H4 (cell line): ENCODE measurements at regions not wholly inside any gene's neighbourhood (a gene's known extent, or its start where the extent isn't known, plus 50 kb on each side); places are given as distances from the start of the nearest gene placed in this dataset.
"Not testable (repeated sequence)": the region's sequence is repeated elsewhere in the genome, so short reads cannot be mapped to it uniquely, and the experiment has no call there.

Experiments used
- DNase-seq: peaks from one replicate; pipeline ENCODE4 v3.0.0-alpha.2; 2015; ENCODE audit warnings: low spot score

GRCh38 chr12:105423237-105423636 lies 92.7 kb downstream of the C12orf75 start:
- DNase-seq = no peak

- no peak for DNase-seq
Measured at GRCh38 chr12:105423921-105424320, 93.4 kb downstream of the C12orf75 start.

- DNase-seq = no peak
Measured at GRCh38 chr12:105425254-105426174, 95.0 kb downstream of the C12orf75 start.

DNA sequence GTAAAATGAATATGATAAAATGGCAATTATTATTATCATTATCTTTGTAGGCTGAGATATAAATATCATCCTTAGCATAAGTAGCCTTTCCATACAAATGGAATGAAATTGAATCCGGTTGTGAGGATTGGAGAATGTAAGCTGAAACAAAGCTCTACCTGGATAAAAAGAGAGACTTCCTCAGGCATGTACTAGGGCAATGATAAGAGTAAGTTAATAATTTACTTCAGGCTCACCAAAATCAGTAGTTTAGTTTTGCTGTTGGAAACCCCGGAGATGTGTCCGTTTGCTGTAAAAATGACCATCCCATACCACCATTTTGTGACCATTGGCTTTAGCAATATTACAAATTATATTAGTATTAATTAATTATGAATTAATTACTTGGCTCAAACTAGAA lies 96.3 kb downstream of the C12orf75 start:
- DNase-seq = no peak

DNA sequence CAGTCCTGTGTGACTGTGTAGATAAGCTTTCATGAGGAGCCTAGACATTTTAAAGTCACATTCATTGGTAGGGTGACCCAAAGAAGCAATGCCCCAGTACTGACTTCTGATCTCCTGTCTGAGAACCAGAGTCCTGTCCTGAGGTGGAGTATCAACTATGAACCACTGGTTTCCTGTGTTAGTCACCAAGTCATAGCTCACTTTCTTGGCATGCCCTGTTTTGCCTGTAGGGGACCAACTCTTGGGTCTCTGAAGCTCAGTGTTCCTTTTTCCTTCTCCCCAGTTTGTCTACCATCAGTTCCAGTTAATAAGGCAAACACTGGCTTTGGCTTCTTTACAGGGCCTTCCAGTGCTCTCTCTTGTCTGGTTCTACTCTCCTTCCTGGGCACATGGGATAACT lies 97.4 kb downstream of the C12orf75 start:
- no peak for DNase-seq

GRCh38 chr12:105428793-105429395 lies 98.4 kb downstream of the C12orf75 start:
- DNase-seq = no peak

DNA sequence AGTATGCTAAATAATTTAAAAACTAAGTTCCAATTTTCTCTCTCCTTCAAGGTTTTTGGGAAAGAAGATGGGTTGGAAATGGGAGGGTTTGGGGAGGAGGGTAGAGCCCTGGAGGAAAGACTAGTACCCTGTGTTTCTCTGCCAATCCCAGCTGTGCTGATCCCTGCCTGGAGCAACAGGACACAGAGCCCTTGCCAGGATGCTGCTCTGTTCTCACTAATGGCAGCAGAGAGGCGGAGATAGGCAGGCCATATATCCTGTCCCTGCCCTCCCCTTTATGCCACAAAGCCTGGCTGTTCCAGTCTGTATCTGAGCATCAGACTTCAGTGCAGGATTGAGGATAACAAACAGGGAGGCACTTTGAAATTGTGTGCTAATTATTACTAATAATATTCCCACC lies 99.0 kb downstream of the C12orf75 start:
- DNase-seq = no peak

GRCh38 chr12:105431537-105432100 lies 101.1 kb downstream of the C12orf75 start:
- DNase-seq = no peak

DNA sequence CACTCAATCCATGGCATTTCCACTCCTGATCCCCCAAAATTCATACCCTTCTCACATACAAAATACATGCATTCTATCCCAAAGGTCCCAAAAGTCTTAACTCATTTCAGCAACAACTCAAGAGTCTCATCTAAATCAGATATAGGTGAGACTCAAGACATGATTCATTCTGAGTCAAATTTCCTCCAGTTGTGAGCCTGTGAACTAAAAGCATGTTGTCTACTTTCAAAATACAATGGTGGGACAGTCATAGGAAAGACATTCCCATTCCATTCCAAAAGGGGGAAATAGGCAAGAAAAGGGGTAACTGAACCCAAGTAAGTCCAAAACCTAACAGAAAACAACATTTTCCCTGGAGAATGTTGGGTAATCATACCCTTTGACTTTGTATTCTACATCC lies 103.3 kb downstream of the C12orf75 start:
- DNase-seq = no peak

DNA sequence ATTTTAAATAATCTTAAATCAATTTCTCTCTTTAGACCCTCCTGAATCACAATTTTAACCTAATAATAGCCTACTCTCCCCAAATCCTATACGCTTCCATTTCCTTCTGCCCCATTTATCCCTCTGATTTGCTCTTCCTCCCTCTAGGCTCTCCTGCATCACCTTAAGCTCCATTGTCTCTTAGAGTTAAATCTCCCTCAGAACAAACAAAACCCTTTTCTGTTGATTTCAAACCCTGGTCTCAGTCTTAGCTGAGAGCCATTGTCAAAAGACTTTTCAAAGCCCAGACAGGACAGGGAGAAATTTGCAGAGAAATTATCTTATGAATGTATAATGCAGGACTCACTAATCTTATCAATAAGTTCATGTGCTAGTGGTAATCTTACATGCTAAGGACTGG lies 106.1 kb downstream of the C12orf75 start:
- DNase-seq = no peak

GRCh38 chr12:105440037-105440664 lies 109.7 kb downstream of the C12orf75 start:
- DNase-seq = no peak

DNA sequence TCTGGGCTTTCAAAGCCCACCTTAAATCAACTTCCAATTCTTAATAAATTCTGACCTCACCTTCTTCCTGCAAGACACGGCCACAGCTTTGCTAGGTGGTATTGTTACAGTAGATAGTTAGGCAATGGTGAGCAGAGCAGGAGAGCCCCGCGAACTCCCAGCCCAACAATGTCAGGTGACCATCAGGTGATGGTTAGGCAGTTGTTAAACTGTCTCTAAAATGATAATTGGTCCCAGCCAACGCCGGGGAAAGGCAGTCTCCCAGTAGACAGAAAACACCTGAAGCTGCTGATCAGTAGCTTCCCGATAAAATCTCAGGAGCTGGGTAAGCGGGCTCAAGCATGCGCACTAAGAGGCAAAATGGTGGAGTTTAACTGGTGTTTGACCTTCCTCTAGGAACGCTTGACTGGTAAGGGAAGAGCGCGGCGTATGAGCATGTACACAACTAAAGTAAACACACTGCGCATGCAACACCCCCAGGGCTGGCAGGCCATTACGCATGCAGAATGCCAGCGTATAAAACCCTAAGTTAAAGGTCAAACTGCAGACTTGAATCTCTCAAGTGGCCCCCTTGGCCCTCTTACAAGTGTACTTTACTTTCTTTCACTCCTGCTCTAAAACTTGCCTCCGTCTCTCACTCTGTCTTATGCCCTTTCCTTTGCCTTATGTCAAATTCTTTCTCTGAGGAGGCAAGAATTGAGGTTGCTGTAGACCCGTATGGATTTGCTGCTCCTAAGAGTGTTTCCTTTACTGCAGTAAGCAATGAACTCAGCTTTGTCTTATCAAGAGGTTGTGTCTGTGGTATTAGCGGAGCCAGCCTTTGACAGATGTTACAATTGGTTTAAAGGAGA lies 113.5 kb downstream of the C12orf75 start:
- no peak for DNase-seq

DNA sequence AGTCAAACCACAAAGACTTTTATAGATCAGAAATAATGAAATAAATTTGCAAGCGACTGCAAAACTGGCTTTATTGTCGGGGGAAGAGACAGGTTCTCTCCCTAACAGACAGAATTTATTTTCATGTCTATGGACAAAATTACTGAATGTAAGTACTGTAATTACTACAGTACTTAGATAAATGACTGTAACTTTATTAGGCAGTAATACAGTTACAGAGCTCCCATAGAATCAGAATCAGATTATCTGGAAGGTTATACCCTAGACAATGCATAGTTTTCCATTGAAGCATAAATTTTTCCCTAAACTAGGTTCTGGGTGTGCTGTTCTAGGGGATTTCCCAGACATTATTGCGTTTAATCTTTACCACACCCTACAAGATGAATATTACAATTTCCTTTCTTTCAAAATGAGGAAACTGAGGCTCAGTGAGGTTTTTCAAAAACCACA lies 114.2 kb downstream of the C12orf75 start:
- DNase-seq = no peak

GRCh38 chr12:105445249-105445648 lies 114.8 kb downstream of the C12orf75 start:
- DNase-seq = no peak

DNA sequence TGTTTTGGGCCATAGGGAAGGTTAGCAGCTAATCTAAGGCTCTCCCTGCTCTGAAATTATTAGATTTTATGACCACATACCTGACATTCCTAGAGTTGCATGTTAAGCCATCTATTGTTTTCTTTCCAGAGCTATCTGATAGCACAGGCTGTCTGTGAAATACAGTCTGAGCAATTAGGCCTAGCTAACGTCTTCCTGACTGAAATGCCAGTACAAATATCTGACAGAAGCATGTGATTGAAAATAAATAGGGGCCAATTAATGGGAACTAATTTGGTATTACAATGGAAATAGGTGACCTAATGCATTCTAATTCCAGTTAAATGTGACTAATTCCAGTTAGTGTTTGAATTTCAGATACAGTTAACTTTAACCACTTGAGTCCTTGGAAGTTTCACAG lies 115.2 kb downstream of the C12orf75 start:
- DNase-seq = no peak

DNA sequence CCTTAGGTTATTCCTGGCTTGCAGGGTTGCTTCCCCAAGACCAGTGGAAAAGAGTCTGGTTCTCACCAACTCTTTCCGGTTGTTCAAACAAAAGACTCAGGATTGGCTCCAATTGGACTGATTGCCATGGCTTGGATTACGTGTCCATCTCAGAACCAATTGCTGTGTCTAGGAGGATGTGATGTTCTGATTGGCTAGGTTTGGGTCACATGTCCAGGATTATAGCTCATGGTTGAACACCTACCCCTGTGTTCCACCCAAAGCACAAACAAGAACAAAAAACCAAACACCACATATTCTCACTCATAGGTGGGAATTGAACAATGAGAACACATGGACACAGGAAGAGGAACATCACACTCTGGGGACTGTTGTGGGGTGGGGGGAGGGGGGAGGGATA lies 116.0 kb downstream of the C12orf75 start:
- not testable (repeated sequence) for DNase-seq

GRCh38 chr12:105449431-105449830 lies 118.9 kb downstream of the C12orf75 start:
- DNase-seq = no peak

DNA sequence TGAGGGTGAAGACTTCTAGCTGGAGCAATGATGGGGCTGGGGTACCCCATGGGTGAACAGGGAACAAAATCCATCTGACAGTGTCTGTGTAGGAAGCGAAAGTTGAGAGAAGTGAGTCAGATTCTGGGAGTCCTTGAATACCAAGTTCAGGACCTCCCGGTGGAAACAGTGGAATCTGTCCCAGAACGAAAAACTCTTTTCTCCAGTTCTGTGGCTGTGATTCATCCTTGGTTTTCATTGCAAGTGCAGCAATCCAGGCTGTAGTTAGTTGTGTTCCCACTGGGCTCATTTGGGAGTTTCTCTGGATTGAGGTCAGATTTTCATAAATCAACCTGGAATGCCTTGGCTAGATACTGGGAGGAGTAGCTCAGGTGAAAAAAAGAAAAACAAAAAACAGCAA lies 120.7 kb downstream of the C12orf75 start:
- no peak for DNase-seq

GRCh38 chr12:105451798-105452197 lies 121.3 kb downstream of the C12orf75 start:
- no peak for DNase-seq

- no peak for DNase-seq
Measured at GRCh38 chr12:105453316-105453715, 122.8 kb downstream of the C12orf75 start.

DNA sequence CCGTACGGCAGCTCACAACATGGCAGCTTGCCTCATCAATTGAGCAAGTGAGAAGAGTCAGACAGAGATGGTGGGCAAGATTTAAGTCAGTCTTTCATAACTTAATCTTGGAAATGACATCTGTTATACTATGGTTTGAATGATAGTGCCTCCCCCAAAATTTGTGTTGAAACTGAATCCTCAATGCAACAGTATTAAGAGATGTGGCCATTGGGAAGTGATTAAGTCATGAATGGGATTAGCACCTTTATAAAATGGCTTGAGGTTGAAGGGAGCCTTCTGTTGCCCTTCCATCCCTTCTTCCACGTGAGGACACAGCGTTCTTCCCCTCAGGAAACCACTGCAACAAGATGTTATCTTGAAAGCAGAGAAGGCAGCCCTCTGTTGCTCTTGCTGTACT lies 124.2 kb downstream of the C12orf75 start:
- no peak for DNase-seq

GRCh38 chr12:105455261-105455660 lies 124.8 kb downstream of the C12orf75 start:
- no peak for DNase-seq
